SK-N-SH (cell line): ENCODE measurements at regions not wholly inside any gene's neighbourhood (a gene's known extent, or its start where the extent isn't known, plus 50 kb on each side); places are given as distances from the start of the nearest gene placed in this dataset.

Experiments used
- CTCF ChIA-PET: fragments of 300-600, 350-600 bp; formaldehyde crosslinking; extraction: SDS; loops from one replicate; lab custom pipeline; 2021; lab: Yijun Ruan, JAX
- POLR2A ChIA-PET: fragments of 350-600 bp; sonication (Branson Sonifier 250); formaldehyde crosslinking; extraction: SDS; loops from one replicate; lab custom pipeline; 2020; ENCODE audit warnings: antibody characterized with exemption, inconsistent platforms; lab: Yijun Ruan, JAX
- DNase-seq: peaks from one replicate; pipeline ENCODE4 v3.0.0; 2012
- H2AFZ ChIP-seq: fragments of 200-600 bp; sonication (generic); 2 replicates; pipeline ENCODE4 v1.8.1; 2016; ENCODE audit warnings: antibody characterized with exemption, mild to moderate bottlenecking, low read depth
- H3F3A ChIP-seq: fragments of 200-600 bp; sonication (generic); replicated peaks from 2 replicates; pipeline ENCODE3; 2016; ENCODE audit warnings: antibody characterized with exemption, mild to moderate bottlenecking; ENCODE audit not compliant: insufficient read depth
- H3K27ac ChIP-seq, 2 experiments: fragments of 200-500 bp in 1 of 2; fragments of 200-600 bp in 1 of 2; sonication (Bioruptor generic) in 1 of 2; sonication (generic), shearing (Covaris generic) in 1 of 2; 2 replicates each; pipeline versions ENCODE4 v1.5.1 to v1.6.1; 2014 to 2016; ENCODE audit warnings: low read depth in 2 of 2, inconsistent platforms in 1 of 2, low read length in 1 of 2, mild to moderate bottlenecking in 1 of 2, mixed read lengths in 1 of 2
- H3K27me3 ChIP-seq: fragments of 200-600 bp; sonication (generic), shearing (Covaris generic); 2 replicates; pipeline ENCODE4 v1.6.1; 2016; ENCODE audit warnings: mixed run types; ENCODE audit not compliant: insufficient read depth
- H3K36me3 ChIP-seq, 2 experiments: fragments of 200-500 bp in 1 of 2; fragments of 200-600 bp in 1 of 2; sonication (Bioruptor generic) in 1 of 2; sonication (generic) in 1 of 2; replicated peaks in 1 of 2; 2 replicates each; pipeline versions ENCODE3 to v1.5.1; 2014 to 2016; ENCODE audit warnings: low read length in 1 of 2, mild to moderate bottlenecking in 1 of 2; ENCODE audit not compliant: insufficient read depth in 2 of 2, control insufficient read depth in 1 of 2
- H3K4me1 ChIP-seq, 2 experiments: fragments of 200-500 bp in 1 of 2; fragments of 200-600 bp in 1 of 2; sonication (Bioruptor generic) in 1 of 2; sonication (generic), shearing (Covaris generic) in 1 of 2; 2 replicates each; pipeline versions ENCODE4 v1.5.1 to v1.6.1; 2014 to 2016; ENCODE audit warnings: low read depth in 1 of 2, low read length in 1 of 2, mixed run types in 1 of 2; ENCODE audit not compliant: insufficient read depth in 2 of 2, control insufficient read depth in 1 of 2
- H3K4me2 ChIP-seq: fragments of 200-600 bp; sonication (generic), shearing (Covaris generic); 2 replicates; pipeline ENCODE4 v1.6.1; 2017; ENCODE audit warnings: mixed run types
- H3K4me3 ChIP-seq, 2 experiments: fragments of 200-500 bp in 1 of 2; fragments of 200-600 bp in 1 of 2; sonication (Bioruptor generic) in 1 of 2; sonication (generic), shearing (Covaris generic) in 1 of 2; 2 replicates each; pipeline versions ENCODE4 v1.5.1 to v1.8.1; 2014 to 2016; ENCODE audit warnings: low read depth in 2 of 2, inconsistent platforms in 1 of 2, low read length in 1 of 2, mild to moderate bottlenecking in 1 of 2, mixed read lengths in 1 of 2, moderate library complexity in 1 of 2
- H3K79me2 ChIP-seq: fragments of 200-600 bp; sonication (generic); 2 replicates; pipeline ENCODE4 v1.8.1; 2017; ENCODE audit warnings: mild to moderate bottlenecking; ENCODE audit not compliant: insufficient read depth
- H3K9ac ChIP-seq: fragments of 200-600 bp; sonication (generic); 2 replicates; pipeline ENCODE4 v1.6.1; 2017; ENCODE audit warnings: mixed run types
- H3K9me2 ChIP-seq: fragments of 200-600 bp; sonication (generic); 2 replicates; pipeline ENCODE4 v1.6.1; 2017; ENCODE audit warnings: mixed run types
- H3K9me3 ChIP-seq: fragments of 200-600 bp; sonication (generic); 2 replicates; pipeline ENCODE4 v1.6.1; 2017; ENCODE audit warnings: mixed run types, mild to moderate bottlenecking, moderate library complexity
- H4K20me1 ChIP-seq: fragments of 200-600 bp; sonication (generic); 2 replicates; pipeline ENCODE4 v1.6.1; 2017; ENCODE audit warnings: mild to moderate bottlenecking, mixed run types; ENCODE audit not compliant: insufficient read depth
- CHD2 ChIP-seq: fragments of 150-350 bp; IDR thresholded peaks from 2 replicates; pipeline ENCODE4 v1.6.1; 2018; ENCODE audit warnings: low read length; ENCODE audit not compliant: partially characterized antibody
- ELF1 ChIP-seq: IDR thresholded peaks from 2 replicates; pipeline ENCODE4 v1.4.0; 2012
- EP300 ChIP-seq, 2 experiments: IDR thresholded peaks; 2 replicates each; pipeline versions ENCODE4 v1.4.0 to v1.6.1; 2012; ENCODE audit warnings: borderline replicate concordance in 1 of 2, low read depth in 1 of 2, low read length in 1 of 2
- EZH2phosphoT487 ChIP-seq: fragments of 200-600 bp; sonication (generic); IDR thresholded peaks from 2 replicates; pipeline ENCODE4 v1.6.1; 2017; ENCODE audit warnings: low read depth, mixed run types, mild to moderate bottlenecking, antibody characterized with exemption, moderate library complexity, borderline replicate concordance
- FOXM1 ChIP-seq: IDR thresholded peaks from 2 replicates; pipeline ENCODE4 v1.4.0; 2012; ENCODE audit warnings: low read depth, mild to moderate bottlenecking
- GATA2 ChIP-seq: sonication (generic); formaldehyde crosslinking; IDR thresholded peaks from 2 replicates; pipeline ENCODE4 v1.5.0; 2020; ENCODE audit warnings: mild to moderate bottlenecking, missing genetic modification reagents
- MXI1 ChIP-seq: IDR thresholded peaks from 2 replicates; pipeline ENCODE4 v1.6.1; 2012; ENCODE audit warnings: mild to moderate bottlenecking, low read depth, low read length, improper control_type of control experiment
- NFIC ChIP-seq: IDR thresholded peaks from 2 replicates; pipeline ENCODE4 v1.4.0; 2012; ENCODE audit warnings: borderline replicate concordance
- POLR2AphosphoS5 ChIP-seq: IDR thresholded peaks from 2 replicates; pipeline ENCODE4 v1.6.1; 2012; ENCODE audit warnings: low read depth, low read length
- RAD21 ChIP-seq: IDR thresholded peaks from 2 replicates; pipeline ENCODE4 v1.6.1; 2012; ENCODE audit warnings: mild to moderate bottlenecking, low read length
- RCOR1 ChIP-seq: fragments of 150-350 bp; IDR thresholded peaks from 2 replicates; pipeline ENCODE4 v1.6.1; 2017; ENCODE audit warnings: antibody characterized with exemption, low read length
- SIN3A ChIP-seq: IDR thresholded peaks from 2 replicates; pipeline ENCODE4 v1.6.1; 2012; ENCODE audit warnings: low read depth, mild to moderate bottlenecking, low read length, moderate library complexity, borderline replicate concordance
- SMC3 ChIP-seq: IDR thresholded peaks from 2 replicates; pipeline ENCODE4 v1.6.1; 2012; ENCODE audit warnings: low read depth, low read length, improper control_type of control experiment
- TAF1 ChIP-seq: IDR thresholded peaks from 2 replicates; pipeline ENCODE4 v1.6.1; 2012; ENCODE audit warnings: low read depth, mild to moderate bottlenecking, low read length, moderate library complexity, borderline replicate concordance
- TCF12 ChIP-seq: IDR thresholded peaks from 2 replicates; pipeline ENCODE4 v1.4.0; 2012
- TEAD4 ChIP-seq: IDR thresholded peaks from 2 replicates; pipeline ENCODE4 v1.4.0; 2012; ENCODE audit warnings: mild to moderate bottlenecking, borderline replicate concordance; ENCODE audit not compliant: insufficient read depth
- USF2 ChIP-seq: fragments of 150-350 bp; IDR thresholded peaks from 2 replicates; pipeline ENCODE4 v1.6.1; 2017; ENCODE audit warnings: antibody characterized with exemption, low read length, low read depth, borderline replicate concordance
- YY1 ChIP-seq: IDR thresholded peaks from 2 replicates; pipeline ENCODE4 v1.4.0; 2012; ENCODE audit warnings: low read depth, mild to moderate bottlenecking
- WGBS: methylation state at CpG from one replicate; pipeline ENCODE4 v1.1.6; 2017; ENCODE audit warnings: low lambda C conversion rate; 5-methylcytosine and 5-hydroxymethylcytosine counted together
- TF ChIP-seq, protein P1 (sequence below): IDR thresholded peaks from 2 replicates; pipeline ENCODE4 v1.4.0; 2012; ENCODE audit warnings: low read depth, borderline replicate concordance
- TF ChIP-seq, protein P2 (sequence below): IDR thresholded peaks from 2 replicates; pipeline ENCODE4; 2012
- TF ChIP-seq, protein P3 (sequence below): fragments of 150-350 bp; IDR thresholded peaks from 2 replicates; pipeline ENCODE4 v1.6.1; 2016; ENCODE audit warnings: mild to moderate bottlenecking, low read depth, low read length

DNA sequence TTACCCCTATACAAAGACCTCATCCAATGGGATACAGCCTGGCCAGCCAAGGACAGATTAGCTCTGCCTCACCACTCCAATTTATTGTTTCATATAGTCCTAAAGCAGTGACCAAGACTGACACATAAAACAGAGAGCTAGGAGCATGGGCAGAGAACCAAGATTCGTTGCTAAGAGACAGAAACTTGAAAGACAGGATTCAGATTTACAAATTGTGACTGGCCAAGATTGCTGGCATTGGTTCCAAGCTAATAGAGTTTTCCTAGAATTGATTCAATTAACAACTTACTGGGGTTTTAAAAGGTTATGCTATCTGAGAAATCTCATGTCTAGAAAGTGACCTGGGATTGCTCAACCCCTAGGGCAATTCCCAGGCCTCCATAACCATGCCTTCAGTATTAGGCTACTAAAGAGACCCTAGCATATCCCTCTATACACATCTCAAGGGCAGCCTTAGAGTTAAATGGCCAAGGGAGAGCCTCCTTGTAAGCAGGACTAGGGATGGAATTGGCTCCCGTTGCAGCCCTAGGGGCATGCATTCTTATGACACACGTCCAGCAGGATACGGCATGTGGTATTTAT, 75.6 kb downstream of the ICOS start:
- CTCF ChIA-PET: interaction anchor here (1.0 to 2.9 kb wide), 2 partner anchors 12 to 83 kb away, joined by 3 to 10 read pairs; no protein-coding TSS in a partner anchor
- Histone ChIP-seq H3K79me2 (no peaks in the 10 kb centered on the region), H4K20me1 (no peaks in the 10 kb centered on the region), H3K9me2 (no peaks in the 10 kb centered on the region), H3K4me3 (no peak overlapping the region), H3K4me2 (no peak overlapping the region), H2AFZ (no peak overlapping the region), H3F3A (no peaks in the 10 kb centered on the region), H3K36me3 (no peaks in the 10 kb centered on the region), H3K9ac (no peak overlapping the region), H3K9me3 (no peaks in the 10 kb centered on the region), H3K27me3 (no peaks in the 10 kb centered on the region), H3K27ac (peak overlapping the region in 1 of 2 experiments; percentile 67; a peak in 2 of 4 replicates), H3K4me1 (peaks cover 0 to 19% of the 10 kb centered on the region in 2 experiments; a peak in 2 of 4 replicates)
- WGBS: 13% methylated on average over 4 of the region's 4 CpGs
- peak; percentile 53 for DNase-seq
- POLR2A ChIA-PET: no interaction called here
- TF ChIP-seq NFIC: no peak
- TF ChIP-seq TCF12: no peak
- TF ChIP-seq CHD2: peak; percentile 39
- TF ChIP-seq, protein P1, sequence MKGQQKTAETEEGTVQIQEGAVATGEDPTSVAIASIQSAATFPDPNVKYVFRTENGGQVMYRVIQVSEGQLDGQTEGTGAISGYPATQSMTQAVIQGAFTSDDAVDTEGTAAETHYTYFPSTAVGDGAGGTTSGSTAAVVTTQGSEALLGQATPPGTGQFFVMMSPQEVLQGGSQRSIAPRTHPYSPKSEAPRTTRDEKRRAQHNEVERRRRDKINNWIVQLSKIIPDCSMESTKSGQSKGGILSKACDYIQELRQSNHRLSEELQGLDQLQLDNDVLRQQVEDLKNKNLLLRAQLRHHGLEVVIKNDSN: no peak
- TF ChIP-seq RCOR1: peak; percentile 90; the same call in 1 of the 2 replicates
- peak; percentile 7 for TF ChIP-seq RAD21
- TF ChIP-seq EZH2phosphoT487: no peak
- TF ChIP-seq POLR2AphosphoS5: no peak
- peak in 1 of 2 experiments; percentile 89; a peak in 2 of 4 replicates for TF ChIP-seq EP300 (IDR thresholded peaks at IDR 0.05; ENCODE audit: borderline replicate concordance in 1 of 2, low read depth in 1 of 2, low read length in 1 of 2)
- TF ChIP-seq MXI1: peak; percentile 63; the same call in 1 of the 2 replicates
- peak; percentile 76 for TF ChIP-seq GATA2 (CRISPR knock-in tag)

DNA sequence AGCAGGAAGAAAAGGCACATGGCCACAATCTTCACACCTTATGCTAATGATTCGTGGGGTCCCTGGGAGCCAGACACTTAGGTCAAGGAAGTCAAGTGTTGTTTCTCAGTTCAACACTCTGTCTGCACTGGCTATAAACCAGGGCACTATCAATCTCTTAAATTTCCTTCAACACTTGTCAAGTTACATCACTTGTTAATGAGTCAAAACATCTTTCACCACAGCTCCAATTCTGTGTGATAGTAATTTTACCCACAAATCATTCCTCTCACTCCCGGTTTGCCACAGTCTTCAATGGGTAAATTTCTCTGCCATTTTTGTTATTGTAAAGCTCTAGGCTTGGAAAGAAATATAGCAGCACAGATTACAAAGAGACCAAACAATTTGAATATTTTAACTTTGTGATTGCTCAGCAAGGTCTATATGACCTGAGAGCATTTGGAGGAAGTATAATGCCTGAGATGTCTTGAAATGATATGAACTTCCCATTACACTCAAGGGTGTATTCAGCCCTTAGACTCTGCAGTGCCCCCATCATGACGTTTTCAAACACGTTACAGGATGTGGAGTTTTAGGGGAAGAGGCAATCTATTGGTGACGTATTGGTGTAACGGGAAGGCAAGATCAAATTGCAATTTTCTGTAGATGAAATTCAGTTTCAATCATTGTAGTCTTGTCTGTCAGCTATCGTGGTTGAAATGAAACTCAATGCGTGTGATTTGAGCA, 78.7 kb downstream of the ICOS start:
- TF ChIP-seq TAF1 (no peak), USF2 (no peak), RAD21 (no peak), YY1 (no peak), TEAD4 (no peak), EP300 (IDR thresholded peaks at IDR 0.05; ENCODE audit: borderline replicate concordance in 1 of 2, low read depth in 1 of 2, low read length in 1 of 2) (no peak), TCF12 (no peak), SIN3A (no peak), FOXM1 (no peak), SMC3 (no peak), NFIC (no peak), MXI1 (no peak), EZH2phosphoT487 (no peak), ELF1 (no peak)
- TF ChIP-seq, protein P2, sequence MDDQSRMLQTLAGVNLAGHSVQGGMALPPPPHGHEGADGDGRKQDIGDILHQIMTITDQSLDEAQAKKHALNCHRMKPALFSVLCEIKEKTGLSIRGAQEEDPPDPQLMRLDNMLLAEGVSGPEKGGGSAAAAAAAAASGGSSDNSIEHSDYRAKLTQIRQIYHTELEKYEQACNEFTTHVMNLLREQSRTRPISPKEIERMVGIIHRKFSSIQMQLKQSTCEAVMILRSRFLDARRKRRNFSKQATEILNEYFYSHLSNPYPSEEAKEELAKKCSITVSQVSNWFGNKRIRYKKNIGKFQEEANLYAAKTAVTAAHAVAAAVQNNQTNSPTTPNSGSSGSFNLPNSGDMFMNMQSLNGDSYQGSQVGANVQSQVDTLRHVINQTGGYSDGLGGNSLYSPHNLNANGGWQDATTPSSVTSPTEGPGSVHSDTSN: no peak
- TF ChIP-seq, protein P3, sequence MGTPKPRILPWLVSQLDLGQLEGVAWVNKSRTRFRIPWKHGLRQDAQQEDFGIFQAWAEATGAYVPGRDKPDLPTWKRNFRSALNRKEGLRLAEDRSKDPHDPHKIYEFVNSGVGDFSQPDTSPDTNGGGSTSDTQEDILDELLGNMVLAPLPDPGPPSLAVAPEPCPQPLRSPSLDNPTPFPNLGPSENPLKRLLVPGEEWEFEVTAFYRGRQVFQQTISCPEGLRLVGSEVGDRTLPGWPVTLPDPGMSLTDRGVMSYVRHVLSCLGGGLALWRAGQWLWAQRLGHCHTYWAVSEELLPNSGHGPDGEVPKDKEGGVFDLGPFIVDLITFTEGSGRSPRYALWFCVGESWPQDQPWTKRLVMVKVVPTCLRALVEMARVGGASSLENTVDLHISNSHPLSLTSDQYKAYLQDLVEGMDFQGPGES: no peak
- TF ChIP-seq, protein P1: no peak
- ChIA-PET CTCF (interaction anchor here (1.1 to 2.1 kb wide), 3 partner anchors 8 to 87 kb away, joined by 4 to 6 read pairs (median 5); no protein-coding TSS in a partner anchor), POLR2A (no interaction called here)
- DNase-seq: no peak
- Histone ChIP-seq H3K9me3 (no peaks in the 10 kb centered on the region), H3K4me3 (no peak overlapping the region), H3K36me3 (no peaks in the 10 kb centered on the region), H3K27me3 (no peaks in the 10 kb centered on the region), H3K79me2 (no peaks in the 10 kb centered on the region), H2AFZ (no peak overlapping the region), H3K9ac (no peak overlapping the region), H3K9me2 (no peaks in the 10 kb centered on the region), H3K4me1 (peaks cover 0 to 23% of the 10 kb centered on the region in 2 experiments; a peak in 2 of 4 replicates), H3K27ac (no peak overlapping the region), H4K20me1 (no peaks in the 10 kb centered on the region), H3F3A (no peaks in the 10 kb centered on the region), H3K4me2 (no peak overlapping the region)
- 39% methylated on average over 8 of the region's 8 CpGs for WGBS
